Suprapubic skin (tissue), 4 donors: ENCODE measurements at regions not wholly inside any gene's neighbourhood (a gene's known extent, or its start where the extent isn't known, plus 50 kb on each side); places are given as distances from the start of the nearest gene placed in this dataset.

Experiments used
- DNase-seq, 2 donors: peaks; one replicate each; pipeline ENCODE4 v3.0.0-alpha.2; 2019; ENCODE audit warnings: low spot score in 2 of 2
- H3K27ac ChIP-seq: fragments of 200-600 bp; sonication (generic); one replicate; pipeline ENCODE4 v1.5.1; 2019
- H3K27me3 ChIP-seq: fragments of 200-600 bp; sonication (generic); one replicate; pipeline ENCODE4 v1.5.1; 2019
- H3K36me3 ChIP-seq: fragments of 200-600 bp; sonication (generic); one replicate; pipeline ENCODE4 v1.5.1; 2019
- H3K4me1 ChIP-seq: fragments of 200-600 bp; sonication (generic); one replicate; pipeline ENCODE4 v1.5.1; 2019
- H3K4me3 ChIP-seq: fragments of 200-600 bp; sonication (generic); one replicate; pipeline ENCODE4 v1.5.1; 2019; ENCODE audit warnings: mild to moderate bottlenecking
- H3K9me3 ChIP-seq: fragments of 200-600 bp; sonication (generic); one replicate; pipeline ENCODE4 v1.5.1; 2019
- EP300 ChIP-seq: sonication (generic); formaldehyde crosslinking; IDR thresholded peaks from one replicate; pipeline ENCODE4 v1.6.1; 2017; ENCODE audit warnings: antibody characterized with exemption
- POLR2A ChIP-seq, 2 donors: fragments of 450-650 bp; IDR thresholded peaks; one replicate each; pipeline ENCODE4 v1.6.1; 2017; ENCODE audit warnings: antibody characterized with exemption in 2 of 2, mild to moderate bottlenecking in 2 of 2, moderate library complexity in 2 of 2
- POLR2AphosphoS5 ChIP-seq, 3 donors: sonication (generic); formaldehyde crosslinking; IDR thresholded peaks; one replicate each; pipeline ENCODE4 v1.6.1; 2017; ENCODE audit warnings: antibody characterized with exemption in 3 of 3
- WGBS: methylation state at CpG from one replicate; pipeline ENCODE4 v1.1.5; 2018; 5-methylcytosine and 5-hydroxymethylcytosine counted together
- TF ChIP-seq, protein P1 (sequence below), 2 donors: fragments of 200-600 bp in 1 of 2; fragments of 450-650 bp in 1 of 2; sonication (generic) in 1 of 2; IDR thresholded peaks; one replicate each; pipeline ENCODE4 v1.5.1; 2016 to 2019; ENCODE audit warnings: antibody characterized with exemption in 2 of 2, mild to moderate bottlenecking in 1 of 2, moderate library complexity in 1 of 2

GRCh38 chr18:46283268-46283667, 179.1 kb downstream of the HAUS1 start:
- WGBS = 67% methylated on average over 7 of the region's 7 CpGs
- no peaks in the 10 kb centered on the region for H3K36me3 ChIP-seq
- no peaks in the 10 kb centered on the region for H3K27me3 ChIP-seq
- TF ChIP-seq POLR2A (IDR thresholded peaks at IDR 0.05) = no peak
- no peak for TF ChIP-seq POLR2AphosphoS5 (IDR thresholded peaks at IDR 0.05)
- TF ChIP-seq EP300 = no peak
- TF ChIP-seq, protein P1, sequence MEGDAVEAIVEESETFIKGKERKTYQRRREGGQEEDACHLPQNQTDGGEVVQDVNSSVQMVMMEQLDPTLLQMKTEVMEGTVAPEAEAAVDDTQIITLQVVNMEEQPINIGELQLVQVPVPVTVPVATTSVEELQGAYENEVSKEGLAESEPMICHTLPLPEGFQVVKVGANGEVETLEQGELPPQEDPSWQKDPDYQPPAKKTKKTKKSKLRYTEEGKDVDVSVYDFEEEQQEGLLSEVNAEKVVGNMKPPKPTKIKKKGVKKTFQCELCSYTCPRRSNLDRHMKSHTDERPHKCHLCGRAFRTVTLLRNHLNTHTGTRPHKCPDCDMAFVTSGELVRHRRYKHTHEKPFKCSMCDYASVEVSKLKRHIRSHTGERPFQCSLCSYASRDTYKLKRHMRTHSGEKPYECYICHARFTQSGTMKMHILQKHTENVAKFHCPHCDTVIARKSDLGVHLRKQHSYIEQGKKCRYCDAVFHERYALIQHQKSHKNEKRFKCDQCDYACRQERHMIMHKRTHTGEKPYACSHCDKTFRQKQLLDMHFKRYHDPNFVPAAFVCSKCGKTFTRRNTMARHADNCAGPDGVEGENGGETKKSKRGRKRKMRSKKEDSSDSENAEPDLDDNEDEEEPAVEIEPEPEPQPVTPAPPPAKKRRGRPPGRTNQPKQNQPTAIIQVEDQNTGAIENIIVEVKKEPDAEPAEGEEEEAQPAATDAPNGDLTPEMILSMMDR (IDR thresholded peaks at IDR 0.05) = no peak
- no peak for DNase-seq
- peaks cover 4% of the 10 kb centered on the region for H3K4me1 ChIP-seq
- no peaks in the 10 kb centered on the region for H3K9me3 ChIP-seq
- H3K27ac ChIP-seq = no peak overlapping the region
- H3K4me3 ChIP-seq = no peak overlapping the region

- Histone ChIP-seq H3K36me3 (no peaks in the 10 kb centered on the region), H3K9me3 (no peaks in the 10 kb centered on the region), H3K27ac (no peak overlapping the region), H3K27me3 (no peaks in the 10 kb centered on the region), H3K4me3 (no peak overlapping the region), H3K4me1 (peaks cover 4% of the 10 kb centered on the region)
- no peak for TF ChIP-seq EP300
- TF ChIP-seq, protein P1 (IDR thresholded peaks at IDR 0.05) = no peak
- no peak for DNase-seq
- 43% methylated on average over 4 of the region's 4 CpGs for WGBS
Measured at GRCh38 chr18:46283895-46284295, 179.7 kb downstream of the HAUS1 start.

- TF ChIP-seq, protein P1 (IDR thresholded peaks at IDR 0.05) = no peak
- TF ChIP-seq EP300 = no peak
- TF ChIP-seq POLR2A (IDR thresholded peaks at IDR 0.05) = no peak
- no peak for TF ChIP-seq POLR2AphosphoS5 (IDR thresholded peaks at IDR 0.05)
- WGBS = 88% methylated on average over 3 of the region's 3 CpGs
Measured at GRCh38 chr18:46289463-46289862, 185.3 kb downstream of the HAUS1 start.

DNA sequence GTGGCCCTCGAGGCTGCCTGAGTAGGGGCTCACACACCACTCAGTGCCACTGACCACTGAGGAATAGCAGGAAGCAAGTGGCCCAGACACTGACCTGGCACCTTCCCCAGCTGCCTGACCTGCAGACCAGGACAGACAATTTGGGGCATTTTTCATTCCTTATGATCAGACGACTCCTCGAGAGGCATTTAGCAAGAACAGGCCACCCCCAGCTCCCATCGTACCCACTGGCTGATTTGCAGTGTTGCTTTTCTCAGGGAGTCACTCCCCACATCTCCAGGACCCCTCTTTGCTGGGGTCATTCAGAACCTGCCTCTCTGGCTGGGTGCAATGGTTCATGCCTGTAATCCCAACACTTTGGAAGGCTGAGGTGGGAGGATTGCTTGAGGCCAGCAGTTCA, 185.7 kb downstream of the HAUS1 start:
- no peak for DNase-seq
- Histone ChIP-seq H3K9me3 (no peaks in the 10 kb centered on the region), H3K4me3 (no peak overlapping the region), H3K4me1 (peaks cover 5% of the 10 kb centered on the region), H3K36me3 (no peaks in the 10 kb centered on the region), H3K27me3 (no peaks in the 10 kb centered on the region), H3K27ac (no peak overlapping the region)
- no peak for TF ChIP-seq POLR2A (IDR thresholded peaks at IDR 0.05)
- no peak for TF ChIP-seq POLR2AphosphoS5 (IDR thresholded peaks at IDR 0.05)
- TF ChIP-seq, protein P1 (IDR thresholded peaks at IDR 0.05) = no peak
- TF ChIP-seq EP300 = no peak
- 88% methylated on average over 4 of the region's 4 CpGs for WGBS

More at GRCh38 chr18:46289463-46289862, 185.3 kb downstream of the HAUS1 start:
- Histone ChIP-seq H3K27me3 (no peaks in the 10 kb centered on the region), H3K27ac (no peak overlapping the region), H3K9me3 (no peaks in the 10 kb centered on the region), H3K4me1 (peaks cover 5% of the 10 kb centered on the region), H3K4me3 (no peak overlapping the region), H3K36me3 (no peaks in the 10 kb centered on the region)
- no peak for DNase-seq

- TF ChIP-seq POLR2A (IDR thresholded peaks at IDR 0.05) = no peak
- WGBS = 96% methylated on average over 8 of the region's 9 CpGs
- H3K4me3 ChIP-seq = no peak overlapping the region
Measured at GRCh38 chr18:46290440-46291020, 186.3 kb downstream of the HAUS1 start.

GRCh38 chr18:46291149-46291548, 187.0 kb downstream of the HAUS1 start:
- 68% methylated on average over 4 of the region's 4 CpGs for WGBS
- no peak for DNase-seq
- H3K4me3 ChIP-seq = no peak overlapping the region
- no peak for TF ChIP-seq EP300
- TF ChIP-seq POLR2A (IDR thresholded peaks at IDR 0.05) = no peak
- TF ChIP-seq, protein P1 (IDR thresholded peaks at IDR 0.05) = no peak
- TF ChIP-seq POLR2AphosphoS5 (IDR thresholded peaks at IDR 0.05) = no peak
- H3K27ac ChIP-seq = no peak overlapping the region
- H3K9me3 ChIP-seq = no peaks in the 10 kb centered on the region
- H3K4me1 ChIP-seq = peaks cover 5% of the 10 kb centered on the region
- H3K27me3 ChIP-seq = no peaks in the 10 kb centered on the region
- no peaks in the 10 kb centered on the region for H3K36me3 ChIP-seq

More at GRCh38 chr18:46290440-46291020, 186.3 kb downstream of the HAUS1 start:
- H3K4me1 ChIP-seq = peaks cover 5% of the 10 kb centered on the region
- H3K36me3 ChIP-seq = no peaks in the 10 kb centered on the region
- no peaks in the 10 kb centered on the region for H3K9me3 ChIP-seq
- no peaks in the 10 kb centered on the region for H3K27me3 ChIP-seq
- no peak for DNase-seq
- H3K27ac ChIP-seq = no peak overlapping the region
